ACHN (cell line): ENCODE measurements at regions not wholly inside any gene's neighbourhood (a gene's known extent, or its start where the extent isn't known, plus 50 kb on each side); places are given as distances from the start of the nearest gene placed in this dataset.

Experiments
- DNase-seq: peaks from one replicate; pipeline ENCODE4 v3.0.0-alpha.2; 2015
- in situ Hi-C: cut with HindIII; loops from 2 replicates; pipeline ENCODE4 v1.10.0; 2017; ENCODE audit warnings: low sequenced_read_pairs, low pct_ligation_motif_present, low pct_unique_long_range_greater_than_20kb

DNA sequence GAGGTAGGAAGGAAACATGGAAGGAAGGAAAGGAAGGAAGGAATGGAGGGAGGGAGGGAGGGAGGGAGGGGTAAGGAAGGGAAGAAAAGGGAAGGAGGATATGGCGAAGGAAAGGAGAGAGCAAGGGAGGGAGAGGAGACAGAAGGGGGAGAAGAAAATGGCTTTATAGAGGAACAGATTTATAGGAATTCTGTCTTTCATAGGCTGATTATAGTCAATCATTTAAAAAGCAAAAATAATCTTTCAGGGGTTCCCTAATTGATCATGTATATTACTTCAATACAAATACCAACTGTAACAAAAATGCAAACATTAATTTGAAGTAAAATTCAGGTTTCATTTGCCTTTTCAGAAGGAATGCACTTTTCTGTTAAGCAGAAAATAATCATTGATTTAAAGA, 519.1 kb downstream of the MDFIC start:
- DNase-seq: no peak

DNA sequence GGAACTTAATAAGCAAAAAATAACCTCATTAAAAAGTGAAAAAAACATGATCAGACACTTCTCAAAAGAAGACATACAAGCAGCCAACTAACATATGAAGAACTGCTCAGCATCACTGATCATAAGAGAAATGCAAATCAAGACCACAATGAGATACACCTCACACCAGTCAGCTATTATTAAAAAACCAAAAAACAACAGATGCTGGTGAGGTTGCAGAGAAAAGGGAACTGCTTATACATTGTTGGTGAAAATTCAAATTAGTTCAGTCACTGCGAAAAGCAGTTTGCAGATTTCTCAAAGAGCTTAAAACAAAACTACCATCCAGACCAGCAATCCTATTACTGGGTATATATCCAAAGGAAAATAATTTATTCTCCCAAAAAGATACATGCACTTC, 513.3 kb downstream of the MDFIC start:
- DNase-seq: no peak
- in situ Hi-C loops: no loop called here

More for the DNA sequence above, 519.1 kb downstream of the MDFIC start:
- in situ Hi-C loops: no loop called here

GRCh38 chr7:115429918-115430317, 508.0 kb downstream of the MDFIC start:
- DNase-seq: no peak
- in situ Hi-C loops: no loop called here

GRCh38 chr7:115417662-115418061, 495.8 kb downstream of the MDFIC start:
- in situ Hi-C loops: no loop called here
- DNase-seq: no peak

GRCh38 chr7:115410972-115411686, 489.2 kb downstream of the MDFIC start:
- in situ Hi-C loops: no loop called here
- no peak for DNase-seq

DNA sequence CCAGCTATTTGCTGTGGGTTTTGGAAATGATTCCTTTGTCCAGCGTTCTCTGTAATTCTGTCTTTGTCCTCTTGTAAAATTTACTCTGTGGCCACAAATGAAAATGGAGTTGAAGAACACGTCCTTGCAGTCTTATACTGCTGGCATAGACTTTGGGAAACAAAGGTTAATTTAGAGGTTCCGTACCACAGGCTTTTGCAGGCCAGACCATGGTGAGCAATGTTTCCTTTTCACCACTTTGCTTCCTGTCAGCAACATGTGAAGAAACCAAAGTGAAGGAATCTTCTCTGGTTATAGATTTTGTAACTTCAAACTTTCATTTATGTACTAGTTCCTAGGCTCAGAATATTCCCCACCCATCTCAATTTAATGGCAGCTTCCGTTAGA, 488.5 kb downstream of the MDFIC start:
- in situ Hi-C loops: no loop called here
- DNase-seq: no peak

DNA sequence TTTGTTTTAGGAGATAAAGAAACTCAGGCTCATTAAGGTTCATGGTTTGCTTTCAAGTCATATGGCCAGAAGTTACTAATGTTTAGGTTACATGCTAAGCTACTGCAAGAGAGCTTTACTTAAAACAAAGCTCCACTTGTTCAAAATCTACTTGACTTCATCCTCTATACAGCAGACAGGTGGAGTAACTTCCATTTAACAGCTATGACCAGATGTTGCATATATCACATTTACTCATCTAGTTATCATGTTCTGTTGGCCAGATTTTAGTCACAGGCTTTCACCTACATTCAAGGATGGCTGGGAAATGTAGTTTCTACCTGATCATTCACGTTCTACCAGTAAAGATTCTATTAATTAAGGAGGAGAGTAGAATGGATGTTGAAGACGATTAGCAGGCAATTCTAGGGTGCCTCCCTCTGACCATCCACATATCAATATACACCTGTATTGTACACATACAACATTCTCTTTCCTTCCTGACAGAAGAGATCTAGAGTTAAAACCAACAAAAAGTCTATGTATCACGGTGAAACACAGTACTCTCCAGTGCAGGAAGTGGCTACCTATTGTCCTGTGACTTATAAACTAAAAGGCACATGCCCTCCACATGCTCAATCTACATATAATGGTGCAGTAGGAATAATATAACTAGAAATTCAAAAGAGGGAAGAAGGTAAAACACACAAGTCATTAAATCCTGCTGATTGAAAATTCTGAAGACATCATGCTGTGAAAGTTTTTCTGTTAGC, 488.0 kb downstream of the MDFIC start:
- in situ Hi-C loops: no loop called here

DNA sequence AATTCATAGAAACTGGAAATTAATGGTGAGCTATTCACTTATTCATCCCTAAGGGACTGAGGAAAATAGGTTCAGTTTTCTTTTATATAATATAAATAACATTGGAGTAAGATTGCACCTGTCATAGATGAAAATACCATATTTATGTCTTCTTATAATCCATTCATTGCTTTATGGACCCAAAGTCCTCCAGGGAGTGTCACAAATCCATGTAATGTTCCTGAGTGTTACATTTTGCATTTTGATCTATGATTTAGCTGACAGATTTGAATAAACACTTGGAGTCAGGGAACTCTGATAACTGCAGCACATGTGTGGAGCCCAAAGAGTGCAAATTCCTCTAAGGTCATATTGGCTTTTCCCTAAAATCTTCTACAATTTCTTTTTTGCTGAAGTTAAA, 484.3 kb downstream of the MDFIC start:
- in situ Hi-C loops: no loop called here
- no peak for DNase-seq

More for the DNA sequence above, 488.0 kb downstream of the MDFIC start:
- no peak for DNase-seq

GRCh38 chr7:115387137-115387536, 465.2 kb downstream of the MDFIC start:
- DNase-seq: no peak
- in situ Hi-C loops: no loop called here

DNA sequence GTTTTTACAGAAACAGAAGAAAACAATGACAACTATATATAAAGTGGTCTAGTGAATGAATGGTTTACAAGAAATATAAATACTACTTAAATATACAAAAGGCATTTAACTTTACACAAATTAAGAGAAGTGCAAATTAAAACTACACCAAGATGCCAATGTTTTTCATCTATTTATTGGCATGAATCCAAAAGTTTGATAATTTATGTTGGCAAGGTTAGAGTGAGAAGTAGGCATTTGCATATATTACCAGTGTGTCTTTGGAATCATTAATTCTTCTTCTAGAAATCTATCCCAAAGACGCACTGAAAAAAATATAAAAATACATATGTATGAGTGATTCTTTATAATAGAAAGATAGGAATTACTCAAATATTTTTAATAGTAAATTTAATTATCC, 457.4 kb downstream of the MDFIC start:
- DNase-seq: no peak
- in situ Hi-C loops: no loop called here

DNA sequence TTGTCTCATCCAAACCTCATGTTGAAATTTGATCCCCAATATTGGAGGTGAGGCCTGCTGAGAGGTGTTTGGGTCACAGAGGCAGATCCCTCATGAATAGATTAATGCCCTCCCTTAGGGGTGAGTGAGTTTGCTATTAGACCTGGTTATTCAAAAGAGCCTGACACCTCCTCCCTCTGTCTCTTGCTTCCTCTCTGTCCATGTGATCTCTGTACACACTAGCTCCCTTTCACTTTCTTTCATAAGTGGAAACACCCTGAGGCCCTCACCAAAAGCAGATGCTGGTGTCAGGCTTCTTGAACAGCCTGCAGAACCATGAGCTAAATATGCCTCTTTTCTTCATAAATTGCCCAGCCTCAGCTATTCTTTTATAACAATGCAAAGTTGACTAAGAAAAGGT, 447.1 kb downstream of the MDFIC start:
- DNase-seq: no peak
- in situ Hi-C loops: no loop called here

- no peak for DNase-seq
- in situ Hi-C loops: no loop called here
Observed at GRCh38 chr7:115363916-115364315, 442.0 kb downstream of the MDFIC start.

- no peak for DNase-seq
- in situ Hi-C loops: no loop called here
Observed at GRCh38 chr7:115359955-115360354, 438.1 kb downstream of the MDFIC start.

GRCh38 chr7:115359119-115359518, 437.2 kb downstream of the MDFIC start:
- in situ Hi-C loops: no loop called here

GRCh38 chr7:115357703-115357999, 435.8 kb downstream of the MDFIC start:
- no peak for DNase-seq
- in situ Hi-C loops: no loop called here

More at GRCh38 chr7:115359119-115359518, 437.2 kb downstream of the MDFIC start:
- DNase-seq: no peak

- no peak for DNase-seq
- in situ Hi-C loops: no loop called here
Observed at GRCh38 chr7:115356999-115357702, 435.3 kb downstream of the MDFIC start.

DNA sequence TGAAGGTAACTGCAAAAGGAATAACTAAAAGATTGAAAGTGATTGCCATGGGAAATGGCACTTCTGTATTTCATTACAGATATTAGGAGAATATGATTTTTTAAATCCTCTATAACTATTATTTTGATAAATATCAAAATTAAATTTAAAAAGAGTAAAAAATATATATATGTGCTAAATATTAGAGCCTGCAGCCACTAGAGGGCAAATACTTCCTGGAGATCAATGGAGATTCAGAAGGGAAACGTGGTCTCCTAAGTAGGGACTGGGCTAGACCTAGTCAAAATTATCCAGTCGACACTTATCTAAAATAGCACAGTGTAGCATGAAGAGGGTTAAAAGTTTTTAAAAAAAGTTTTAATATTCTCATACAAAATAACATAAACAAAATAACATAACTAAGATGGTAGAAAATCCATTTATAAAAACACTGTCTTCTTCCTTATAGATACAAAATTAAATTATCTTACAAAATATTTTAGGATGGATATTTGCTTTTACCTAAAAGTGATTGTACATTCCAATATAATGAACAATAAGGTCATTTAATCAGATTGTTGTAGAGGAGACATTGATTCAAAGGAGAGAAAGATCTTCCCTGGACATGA, 434.3 kb downstream of the MDFIC start:
- DNase-seq: peak; percentile 62
- in situ Hi-C loops: no loop called here

- in situ Hi-C loops: no loop called here
- DNase-seq: no peak
Observed at GRCh38 chr7:115354925-115355324, 433.0 kb downstream of the MDFIC start.

DNA sequence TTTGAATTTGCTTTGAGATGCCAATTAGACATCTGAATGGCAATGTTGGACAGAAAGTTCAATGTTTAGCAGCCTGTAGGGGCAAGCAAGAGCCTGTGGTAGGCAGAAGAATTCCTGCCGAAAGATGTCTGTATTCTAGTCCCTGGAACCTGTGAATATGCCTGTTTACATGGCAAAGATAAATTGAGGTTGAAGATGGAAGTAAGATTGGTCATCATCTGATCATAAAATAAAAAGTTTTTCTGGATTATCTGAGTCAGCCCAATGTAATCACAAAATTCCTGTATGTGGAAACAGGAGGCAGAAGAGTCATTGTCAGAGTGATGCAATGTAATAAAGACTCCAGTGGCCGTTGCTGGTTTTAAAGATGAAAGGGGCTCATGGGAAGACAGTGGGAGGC, 430.5 kb downstream of the MDFIC start:
- in situ Hi-C loops: no loop called here
- no peak for DNase-seq
